Smooth muscle cell (in vitro differentiated cells): ENCODE measurements at regions not wholly inside any gene's neighbourhood (a gene's known extent, or its start where the extent isn't known, plus 50 kb on each side); places are given as distances from the start of the nearest gene placed in this dataset. TPM values are rescaled to one million over a fixed set of nuclear protein-coding genes. Genes with fewer than 3 reads are reported as not detected.

Source experiments
- DNase-seq: peaks from one replicate; lab custom pipeline; 2025; ENCODE audit not compliant: unreplicated experiment; lab: John Stamatoyannopoulos, UW
- H2AFZ ChIP-seq: fragments of 200-600 bp; sonication (generic); 2 replicates; pipeline ENCODE4 v1.6.0; 2016; ENCODE audit warnings: antibody characterized with exemption, low read depth, mild to moderate bottlenecking
- H3F3A ChIP-seq: fragments of 200-600 bp; sonication (generic); 2 replicates; pipeline ENCODE4 v1.6.0; 2017; ENCODE audit warnings: antibody characterized with exemption, low read depth
- H3K27ac ChIP-seq: fragments of 200-600 bp; sonication (generic); 2 replicates; pipeline ENCODE4 v1.5.1; 2016; ENCODE audit warnings: low read depth, mild to moderate bottlenecking
- H3K27me3 ChIP-seq: fragments of 200-600 bp; sonication (generic); 2 replicates; pipeline ENCODE4 v1.6.1; 2016; ENCODE audit warnings: low read depth, mild to moderate bottlenecking
- H3K36me3 ChIP-seq: fragments of 200-600 bp; sonication (generic); 2 replicates; pipeline ENCODE4 v1.5.1; 2016; ENCODE audit warnings: low read depth
- H3K4me1 ChIP-seq: fragments of 200-600 bp; sonication (generic); 2 replicates; pipeline ENCODE4 v1.5.1; 2016; ENCODE audit warnings: low read depth
- H3K4me2 ChIP-seq: fragments of 200-600 bp; sonication (generic); 2 replicates; pipeline ENCODE4 v1.6.0; 2016; ENCODE audit warnings: mild to moderate bottlenecking
- H3K4me3 ChIP-seq: fragments of 200-600 bp; sonication (generic); 2 replicates; pipeline ENCODE4 v1.5.1; 2016; ENCODE audit warnings: mild to moderate bottlenecking
- H3K79me2 ChIP-seq: fragments of 200-600 bp; sonication (generic); 2 replicates; pipeline ENCODE4 v1.6.0; 2016; ENCODE audit warnings: low read depth, mild to moderate bottlenecking
- H3K9ac ChIP-seq: fragments of 200-600 bp; sonication (generic); 2 replicates; pipeline ENCODE4 v1.6.0; 2016; ENCODE audit warnings: low read depth
- H3K9me3 ChIP-seq: fragments of 200-600 bp; sonication (generic); replicated peaks from 2 replicates; pipeline ENCODE4 v1.5.1; 2016; ENCODE audit warnings: low read depth
- H4K20me1 ChIP-seq: fragments of 200-600 bp; sonication (generic); 2 replicates; pipeline ENCODE4 v1.6.0; 2016; ENCODE audit warnings: low read depth
- CTCF ChIP-seq: fragments of 200-600 bp; sonication (generic); IDR thresholded peaks from 2 replicates; pipeline ENCODE4 v1.5.1; 2017; ENCODE audit warnings: borderline replicate concordance, mild to moderate bottlenecking, antibody characterized with exemption; ENCODE audit not compliant: insufficient read depth, poor library complexity, severe bottlenecking
- WGBS: methylation state at CpG from one replicate; pipeline ENCODE4 v1.1.7; 2016; ENCODE audit warnings: low lambda C conversion rate; 5-methylcytosine and 5-hydroxymethylcytosine counted together
- small RNA-seq: library from RNA; depleted of rRNA; stranded (forward); fragments of <200 nt; gene quantifications from one replicate; pipeline ENCODE3, GENCODE V24; 2014

DNA sequence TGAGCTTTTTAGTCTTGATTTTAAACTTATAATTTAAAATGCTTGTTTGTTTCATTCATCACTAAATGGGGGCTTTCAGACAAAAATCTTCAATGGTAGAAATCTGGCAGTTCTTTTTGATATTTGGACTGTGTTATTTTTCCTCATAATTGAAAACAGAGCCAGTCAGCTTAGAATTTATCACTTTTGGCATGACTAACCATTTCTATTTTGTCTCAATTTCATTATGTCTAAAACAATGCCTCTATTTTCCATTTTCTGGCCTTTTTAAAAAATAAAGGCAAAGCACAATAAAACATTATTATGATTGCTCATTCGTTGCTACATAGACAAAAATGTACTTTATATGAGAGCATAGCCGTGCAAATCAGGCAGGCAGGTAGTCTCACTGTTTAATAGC, 434.5 kb downstream of the XIRP2 start:
- no peak for DNase-seq
- H2AFZ ChIP-seq = no peak overlapping the region
- H3K9ac ChIP-seq = no peak overlapping the region
- no peaks in the 10 kb centered on the region for H3K4me1 ChIP-seq
- WGBS = 88% methylated on average over 2 of the region's 2 CpGs
- no peak for TF ChIP-seq CTCF
- H3K27ac ChIP-seq = no peak overlapping the region
- H4K20me1 ChIP-seq = no peaks in the 10 kb centered on the region
- no peaks in the 10 kb centered on the region for H3K9me3 ChIP-seq
- H3K4me2 ChIP-seq = no peak overlapping the region
- H3K4me3 ChIP-seq = no peak overlapping the region
- no peaks in the 10 kb centered on the region for H3K36me3 ChIP-seq
- H3K27me3 ChIP-seq = no peaks in the 10 kb centered on the region
- no peaks in the 10 kb centered on the region for H3K79me2 ChIP-seq
- H3F3A ChIP-seq = no peaks in the 10 kb centered on the region

DNA sequence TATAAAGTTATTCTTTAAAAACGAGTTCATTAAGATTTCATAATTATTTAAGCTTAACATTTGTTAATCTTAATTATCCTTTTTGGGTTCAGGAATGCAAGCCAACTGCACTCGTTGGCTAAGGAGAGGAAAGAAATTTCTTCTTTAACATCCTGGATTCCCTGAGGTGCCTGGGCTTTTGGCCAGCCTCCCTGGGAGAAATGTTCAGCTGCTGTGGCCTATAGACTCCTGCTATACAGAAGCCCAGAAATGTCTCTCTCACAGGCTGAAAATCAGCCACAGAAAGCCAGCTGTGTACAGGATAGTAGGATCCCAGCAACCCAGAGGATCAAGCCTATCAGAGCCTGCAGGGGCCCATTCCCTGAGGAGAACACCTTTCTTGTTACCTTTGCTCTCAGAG, 430.3 kb downstream of the XIRP2 start:
- H3K4me1 ChIP-seq = no peaks in the 10 kb centered on the region
- H3K36me3 ChIP-seq = no peaks in the 10 kb centered on the region
- H4K20me1 ChIP-seq = no peaks in the 10 kb centered on the region
- H3F3A ChIP-seq = no peaks in the 10 kb centered on the region
- H3K27me3 ChIP-seq = no peaks in the 10 kb centered on the region
- 92% methylated on average over 2 of the region's 2 CpGs for WGBS
- DNase-seq = no peak
- no peak overlapping the region for H3K9ac ChIP-seq
- TF ChIP-seq CTCF = no peak
- no peak overlapping the region for H3K4me2 ChIP-seq
- no peak overlapping the region for H3K27ac ChIP-seq
- H3K79me2 ChIP-seq = no peaks in the 10 kb centered on the region
- H3K9me3 ChIP-seq = no peaks in the 10 kb centered on the region
- H3K4me3 ChIP-seq = no peak overlapping the region
- H2AFZ ChIP-seq = no peak overlapping the region

- Histone ChIP-seq H3K27me3 (no peaks in the 10 kb centered on the region), H3K9ac (no peak overlapping the region), H4K20me1 (no peaks in the 10 kb centered on the region), H3K9me3 (no peaks in the 10 kb centered on the region), H3K27ac (no peak overlapping the region), H3K4me2 (no peak overlapping the region), H3K4me1 (no peaks in the 10 kb centered on the region), H3K36me3 (no peaks in the 10 kb centered on the region), H3K79me2 (no peaks in the 10 kb centered on the region), H3K4me3 (no peak overlapping the region), H3F3A (no peaks in the 10 kb centered on the region), H2AFZ (no peak overlapping the region)
- no peak for DNase-seq
- WGBS = 26% methylated on average over 1 of the region's 1 CpG
- no peak for TF ChIP-seq CTCF
These were observed 422.2 kb downstream of the XIRP2 start for GRCh38 chr2:167310442-167310841.

Small RNA genes in the stretch of these regions (small RNA-seq; reads per million reads assigned to genes)
- gene RNU7-148P = not detected
